NCI-H2029 (cell line): ENCODE measurements at regions not wholly inside any gene's neighbourhood (a gene's known extent, or its start where the extent isn't known, plus 50 kb on each side); places are given as distances from the start of the nearest gene placed in this dataset.
"Not testable (repeated sequence)": the region's sequence is repeated elsewhere in the genome, so short reads cannot be mapped to it uniquely, and the experiment has no call there.

ENCODE experiments used
- DNase-seq: peaks from one replicate; lab custom pipeline; 2025; lab: John Stamatoyannopoulos, UW

- no peak for DNase-seq
Measured at GRCh38 chrX:39402158-39402557, 600.9 kb downstream of the MID1IP1 start.

DNA sequence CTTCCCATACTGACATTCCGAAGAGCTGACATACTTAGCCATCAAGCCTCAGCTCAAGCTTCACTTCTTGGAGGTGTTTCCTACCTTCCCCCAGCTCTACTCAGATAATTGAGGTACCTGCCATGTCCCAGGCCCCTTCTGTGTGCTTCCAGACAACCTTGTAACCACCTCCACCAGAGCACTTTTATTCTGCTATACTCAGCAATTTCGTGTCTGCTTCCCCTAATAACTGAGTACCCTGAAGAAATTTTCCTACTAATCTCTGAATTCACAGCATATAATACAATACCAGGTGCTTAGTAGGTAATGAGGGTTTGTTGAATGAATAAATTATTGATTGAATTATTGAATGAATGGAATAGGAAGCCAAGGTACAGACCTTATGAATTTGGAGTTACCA is 605.5 kb downstream of the MID1IP1 start:
- no peak for DNase-seq

GRCh38 chrX:39409246-39409917 is 608.1 kb downstream of the MID1IP1 start:
- no peak for DNase-seq

DNA sequence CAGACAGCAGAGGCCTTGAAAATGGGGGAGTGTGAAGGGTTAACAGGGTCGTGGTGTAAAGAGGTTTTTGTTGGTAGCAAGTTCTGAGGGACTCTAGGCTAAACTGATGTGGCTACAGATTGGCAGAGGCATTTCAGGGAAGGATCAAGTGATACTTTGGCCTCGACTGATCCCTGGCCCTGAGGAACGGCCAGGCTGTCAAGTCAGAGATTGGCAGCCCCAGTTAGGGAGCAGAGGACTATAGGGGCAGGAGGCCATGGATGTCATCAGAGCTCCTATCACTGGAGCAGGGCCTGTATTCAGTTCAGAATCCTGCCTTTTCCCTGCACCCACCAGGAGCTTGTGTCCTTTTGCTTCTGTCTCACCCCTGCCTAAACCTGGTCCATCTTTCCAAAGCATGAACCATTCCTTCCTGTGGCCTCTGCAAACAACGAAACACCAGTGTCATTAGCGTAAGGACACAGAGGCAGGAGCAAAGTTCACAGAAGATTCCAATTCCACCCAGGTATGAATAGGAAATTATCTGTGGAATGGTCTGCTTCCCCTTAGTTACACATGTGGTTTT is 613.1 kb downstream of the MID1IP1 start:
- no peak for DNase-seq

DNA sequence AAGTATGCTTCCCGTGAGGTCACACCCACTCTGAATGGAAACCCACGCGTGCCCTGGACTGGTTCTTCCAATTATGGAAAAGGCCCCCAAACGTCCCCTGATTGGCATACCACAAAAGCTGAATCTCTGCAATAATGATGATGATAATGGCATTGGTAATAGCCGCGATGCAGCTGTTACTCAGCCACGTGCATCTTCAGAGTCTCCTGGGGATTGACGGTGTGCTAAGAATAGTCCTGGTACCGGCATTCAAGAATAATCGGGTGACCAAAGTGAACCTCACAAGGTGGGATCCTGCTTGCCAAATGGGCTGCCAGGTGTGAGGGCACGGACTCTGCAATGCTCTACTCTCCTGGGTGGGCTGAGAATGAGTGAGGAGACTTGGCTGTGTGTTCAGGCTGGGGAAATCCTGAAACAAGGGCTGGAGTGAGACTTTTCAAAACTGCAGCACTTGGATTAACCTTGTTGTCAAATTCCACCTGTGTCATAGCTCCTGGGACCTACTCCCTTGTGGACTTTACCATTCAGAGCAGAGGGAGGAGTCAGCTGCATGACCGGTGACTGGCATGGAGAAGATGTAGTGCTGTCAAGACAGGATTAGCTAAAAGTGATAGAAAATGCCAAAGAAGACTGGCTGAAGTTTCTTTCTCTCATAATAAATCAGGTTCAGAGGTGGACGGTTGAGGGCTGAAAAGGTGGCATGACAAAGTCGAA is 615.4 kb downstream of the MID1IP1 start:
- no peak for DNase-seq

DNA sequence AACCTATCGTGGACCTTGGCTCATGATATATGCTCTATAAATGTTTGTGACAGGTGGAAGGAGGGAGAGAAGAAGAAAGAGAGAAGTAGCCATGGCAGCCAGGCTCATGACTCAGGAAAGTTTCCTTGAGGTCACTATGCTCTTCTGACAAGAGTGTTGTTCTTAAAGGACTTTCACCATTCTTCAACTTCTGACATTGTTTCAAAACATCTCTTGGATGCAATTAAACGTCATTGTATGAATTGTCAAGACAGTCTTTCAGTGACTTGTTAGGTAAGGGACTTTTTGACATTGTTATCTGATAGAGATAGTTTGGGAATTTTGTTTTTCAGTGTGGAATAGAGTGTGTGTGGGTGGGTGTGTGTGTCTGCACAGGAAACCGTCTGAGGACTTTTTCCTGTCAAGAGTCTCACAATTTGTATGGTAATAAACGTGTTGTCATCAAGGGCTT is 617.0 kb downstream of the MID1IP1 start:
- no peak for DNase-seq

- no peak for DNase-seq
Measured at GRCh38 chrX:39418731-39419638, 617.7 kb downstream of the MID1IP1 start.

DNA sequence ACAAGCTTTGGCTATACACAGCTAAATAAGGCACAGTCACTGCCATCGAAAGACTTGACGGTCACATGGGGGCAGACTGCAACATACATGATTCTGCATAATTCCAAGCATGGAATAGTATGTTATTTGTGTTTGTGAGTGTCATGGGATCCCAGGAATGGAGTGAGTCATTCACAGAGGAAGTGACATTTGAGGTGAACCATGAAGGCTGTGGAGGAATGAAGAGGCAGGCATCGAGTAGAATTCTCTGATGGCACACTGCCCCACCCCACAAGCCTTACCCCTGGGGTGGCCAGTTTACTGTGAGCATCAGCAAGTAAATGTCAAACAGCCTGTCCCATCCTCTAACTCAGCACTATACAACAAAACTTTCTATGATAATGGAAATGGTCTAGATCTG is 619.7 kb downstream of the MID1IP1 start:
- no peak for DNase-seq

DNA sequence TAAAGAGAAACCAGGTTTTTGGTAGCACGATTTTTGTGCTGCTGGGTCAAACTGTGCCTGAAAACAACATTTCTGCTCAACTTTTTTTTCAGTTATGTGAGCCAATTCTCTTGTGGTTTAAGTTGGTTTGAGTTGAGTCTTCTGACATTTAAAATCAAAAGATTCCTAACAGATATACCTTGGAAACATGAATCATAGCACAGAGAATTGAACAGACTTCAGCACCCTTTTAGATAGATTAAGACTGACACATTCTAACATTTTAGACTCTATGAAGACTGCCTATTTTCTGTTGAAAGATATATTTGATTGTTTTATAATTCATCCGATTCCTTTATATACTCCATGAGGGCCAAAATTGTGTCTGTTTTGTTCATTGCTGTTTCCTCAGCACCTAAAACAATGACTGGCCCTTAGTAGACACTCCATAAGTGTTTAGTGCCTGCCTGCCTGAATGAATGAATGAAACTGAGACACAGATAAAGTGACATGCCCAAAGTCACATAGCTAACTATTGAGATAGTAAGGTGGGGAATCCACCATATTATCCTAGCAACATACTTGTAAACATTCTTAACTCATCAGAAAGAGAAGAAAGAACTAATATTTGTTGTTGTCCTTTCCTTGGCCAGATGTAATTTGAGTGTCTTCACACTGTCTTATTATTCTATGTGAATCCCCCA is 624.0 kb downstream of the MID1IP1 start:
- no peak for DNase-seq

GRCh38 chrX:39426101-39426500 is 624.8 kb downstream of the MID1IP1 start:
- no peak for DNase-seq

- no peak for DNase-seq
Measured at GRCh38 chrX:39427492-39427891, 626.2 kb downstream of the MID1IP1 start.

GRCh38 chrX:39427906-39428305 is 626.6 kb downstream of the MID1IP1 start:
- no peak for DNase-seq

DNA sequence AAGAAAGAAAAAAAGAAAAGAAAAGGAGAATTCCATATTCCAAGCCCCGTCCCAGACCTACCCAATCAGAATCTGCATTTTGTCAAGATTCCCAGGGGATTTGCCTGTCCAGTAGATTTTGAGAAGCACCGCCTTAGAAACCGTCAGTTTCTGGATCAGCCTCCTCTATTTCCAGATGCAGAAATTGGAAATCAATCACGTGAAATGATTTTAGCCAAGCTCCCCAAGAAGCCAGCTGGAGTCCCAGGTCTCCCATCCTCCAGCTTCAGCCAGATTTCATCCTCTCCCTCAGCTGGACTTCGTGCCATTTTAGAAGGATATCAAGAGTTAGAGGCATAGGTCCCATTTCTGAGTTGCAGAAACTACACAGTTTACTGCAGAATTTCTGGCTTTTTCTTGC is 629.3 kb downstream of the MID1IP1 start:
- DNase-seq: no peak

GRCh38 chrX:39431893-39432292 is 630.6 kb downstream of the MID1IP1 start:
- no peak for DNase-seq

DNA sequence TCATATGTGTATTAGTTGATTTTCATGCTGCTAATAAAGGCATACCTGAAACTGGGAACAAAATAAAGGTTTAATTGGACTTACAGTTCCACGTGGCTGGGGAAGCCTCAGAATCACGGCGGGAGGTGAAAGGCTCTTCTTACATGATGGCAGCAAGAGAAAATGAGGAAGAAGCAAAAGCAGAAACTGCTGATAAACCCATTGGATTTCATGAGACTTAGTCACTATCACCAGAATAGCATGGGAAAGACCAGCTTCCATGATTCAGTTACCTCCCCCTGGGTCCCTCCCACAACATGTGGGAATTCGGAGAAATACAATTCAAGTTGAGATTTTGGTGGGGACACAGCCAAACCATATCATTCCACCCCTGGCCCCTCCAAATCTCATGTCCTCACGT is 633.4 kb downstream of the MID1IP1 start:
- not testable (repeated sequence) for DNase-seq

GRCh38 chrX:39436538-39436937 is 635.3 kb downstream of the MID1IP1 start:
- not testable (repeated sequence) for DNase-seq

- no peak for DNase-seq
Measured at GRCh38 chrX:39437670-39438441, 636.6 kb downstream of the MID1IP1 start.

DNA sequence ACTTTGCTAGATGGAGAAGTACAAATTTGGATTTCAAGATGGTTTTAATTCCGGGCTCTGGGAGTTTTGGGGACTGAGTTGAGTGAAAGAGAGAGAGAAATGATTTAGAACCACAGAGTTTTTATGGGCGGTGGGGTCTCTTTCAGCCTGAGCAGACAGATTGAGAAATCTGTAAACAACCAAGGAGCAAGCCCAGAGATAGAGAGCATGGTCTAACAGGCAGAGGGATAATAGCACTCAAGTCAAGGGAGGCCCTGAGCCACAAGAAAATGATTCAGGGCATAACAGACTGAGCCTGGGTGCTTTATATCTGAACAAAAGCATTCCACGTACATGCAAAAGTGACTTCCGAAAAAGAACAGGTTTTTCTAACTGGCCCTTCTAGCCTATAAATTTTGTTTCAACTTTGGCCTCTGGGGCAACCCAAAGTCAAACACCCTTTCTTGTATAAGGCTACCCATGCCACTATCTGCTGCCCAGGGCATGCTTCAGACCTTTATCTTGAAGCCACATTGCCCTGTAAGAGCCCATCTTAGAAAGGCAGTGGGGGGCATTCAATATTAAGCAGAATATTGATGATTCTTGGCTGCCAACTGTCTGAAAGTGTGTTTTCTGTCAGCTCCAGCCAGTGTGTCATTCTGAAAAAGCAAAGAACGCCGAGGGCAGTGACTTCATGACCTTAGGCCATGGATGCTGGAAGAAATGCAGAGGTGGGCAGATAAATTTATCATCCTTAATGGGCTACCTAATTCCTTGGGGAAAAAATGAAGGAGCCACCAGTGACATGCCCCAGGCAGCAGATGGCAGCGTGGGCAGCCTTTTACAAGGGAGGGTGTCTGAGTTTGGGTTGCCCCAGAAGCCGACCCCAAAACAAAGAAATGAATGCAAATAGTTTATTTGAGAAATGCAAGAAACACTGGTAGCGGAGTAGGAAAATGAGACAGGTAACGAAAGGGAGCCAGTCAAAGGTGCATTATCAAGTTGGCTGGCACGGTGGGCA is 637.6 kb downstream of the MID1IP1 start:
- no peak for DNase-seq

DNA sequence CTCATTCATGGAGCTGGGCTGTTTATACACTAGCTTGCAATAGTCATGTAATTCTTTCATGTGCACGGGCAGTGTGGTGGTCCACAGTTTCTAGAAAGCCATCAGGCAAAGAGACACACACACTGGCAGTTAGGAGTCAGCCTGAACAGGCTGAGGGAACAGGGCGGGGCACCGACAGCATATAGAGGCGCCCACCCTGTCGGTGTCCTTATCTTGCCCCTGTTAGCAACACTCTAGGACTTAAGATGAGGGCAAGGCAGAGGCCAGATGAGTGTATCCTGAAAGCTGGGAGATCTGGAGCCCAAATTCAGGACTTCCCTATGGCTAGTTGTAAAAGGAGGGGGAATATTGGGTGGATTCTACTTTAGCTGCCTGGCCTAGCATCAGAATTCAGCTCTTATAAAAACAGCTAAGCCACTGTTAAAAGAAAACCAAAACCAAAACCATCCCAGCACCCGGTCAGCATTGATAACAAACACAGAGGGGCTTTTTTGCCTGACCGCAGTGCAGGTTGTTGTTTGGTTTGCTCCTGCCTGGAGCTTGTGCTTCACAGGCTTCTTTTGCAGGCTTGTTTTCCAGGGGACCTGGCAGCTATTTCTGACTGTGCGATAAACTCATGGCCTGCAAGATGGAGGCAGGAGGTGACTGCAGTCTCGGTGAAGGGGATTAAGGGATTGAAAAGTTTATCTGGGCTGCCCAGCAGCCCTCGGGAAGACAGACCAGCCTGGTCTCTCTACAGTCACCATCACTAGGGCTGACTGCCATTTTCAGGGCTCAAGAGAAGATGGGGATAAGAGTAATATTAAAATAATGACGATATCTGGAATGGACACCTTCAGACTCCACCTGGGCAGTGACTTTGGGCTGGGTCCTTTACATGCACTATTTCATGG is 638.9 kb downstream of the MID1IP1 start:
- DNase-seq: no peak
